Stomach (tissue), 4 donors: ENCODE measurements at regions not wholly inside any gene's neighbourhood (a gene's known extent, or its start where the extent isn't known, plus 50 kb on each side); places are given as distances from the start of the nearest gene placed in this dataset.

Experiments used
- CTCF ChIP-seq, 7 experiments: fragments of 450-650 bp in 4 of 7; fragments of 200-600 bp in 3 of 7; sonication (generic) in 3 of 7; IDR thresholded peaks; one replicate each; pipeline ENCODE4 v1.5.1; 2016 to 2019; ENCODE audit warnings: antibody characterized with exemption in 7 of 7, control low read depth in 2 of 7, mild to moderate bottlenecking in 1 of 7
- EP300 ChIP-seq: sonication (generic); formaldehyde crosslinking; IDR thresholded peaks from one replicate; pipeline ENCODE4 v1.6.1; 2017; ENCODE audit warnings: antibody characterized with exemption
- POLR2A ChIP-seq, 4 donors: fragments of 450-650 bp; IDR thresholded peaks; one replicate each; pipeline ENCODE4 v1.6.1; 2016; ENCODE audit warnings: antibody characterized with exemption in 4 of 4, control low read depth in 2 of 4, mild to moderate bottlenecking in 1 of 4, moderate library complexity in 1 of 4
- POLR2AphosphoS5 ChIP-seq, 3 donors: sonication (generic); formaldehyde crosslinking; IDR thresholded peaks; one replicate each; pipeline ENCODE4 v1.6.1; 2016; ENCODE audit warnings: antibody characterized with exemption in 3 of 3

- TF ChIP-seq CTCF (IDR thresholded peaks at IDR 0.05) (no peak), POLR2AphosphoS5 (IDR thresholded peaks at IDR 0.05) (no peak), POLR2A (IDR thresholded peaks at IDR 0.05) (no peak), EP300 (no peak)
Measured at GRCh38 chr13:59332966-59333365, 830.8 kb downstream of the DIAPH3 start.
